ENCODE measurements at regions not wholly inside any gene's neighbourhood (a gene's known extent, or its start where the extent isn't known, plus 50 kb on each side); places are given as distances from the start of the nearest gene placed in this dataset.

DNA sequence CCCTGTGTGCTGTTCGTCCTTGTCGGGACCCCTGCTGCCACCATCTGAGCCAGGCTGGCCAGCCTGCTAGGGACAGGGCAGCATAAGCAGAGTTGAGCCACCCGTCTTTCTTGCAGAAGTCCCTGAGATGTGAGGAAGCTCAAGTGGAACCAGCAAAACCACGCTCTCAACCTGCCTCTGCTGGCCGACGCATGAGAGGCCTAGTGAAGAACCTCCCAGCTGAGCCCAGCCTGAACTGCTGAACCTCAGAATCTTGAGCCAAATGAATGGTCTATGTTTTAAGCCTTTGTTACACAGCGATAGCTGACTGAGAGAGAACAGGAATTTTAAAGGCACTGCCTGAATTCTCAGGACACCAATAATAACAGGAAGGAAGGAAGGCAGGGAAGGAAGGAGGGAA lies 98.9 kb upstream of the ADRA2C start:
- H3K9ac ChIP-seq (ENCODE audit: low read length), result no peak overlapping the region
- no peaks in the 10 kb centered on the region for H3K4me1 ChIP-seq (ENCODE audit: low read length)
- no peaks in the 10 kb centered on the region for H3K9me2 ChIP-seq (replicated peaks; ENCODE audit: insufficient read depth, low read length)
- H3K9me3 ChIP-seq (replicated peaks; ENCODE audit: insufficient read depth, low read length), result no peaks in the 10 kb centered on the region
- no peak for DNase-seq
- no peaks in the 10 kb centered on the region for H3K79me2 ChIP-seq (ENCODE audit: low read length)
- H3K4me3 ChIP-seq (ENCODE audit: low read length), result no peak overlapping the region
- H3K27ac ChIP-seq (ENCODE audit: low read length), result no peak overlapping the region
- H4K20me1 ChIP-seq (ENCODE audit: insufficient read depth, low read length), result no peaks in the 10 kb centered on the region
- TF ChIP-seq EZH2phosphoT487 (IDR thresholded peaks at IDR 0.05; ENCODE audit: low read length), result no peak
- TF ChIP-seq, protein P1, sequence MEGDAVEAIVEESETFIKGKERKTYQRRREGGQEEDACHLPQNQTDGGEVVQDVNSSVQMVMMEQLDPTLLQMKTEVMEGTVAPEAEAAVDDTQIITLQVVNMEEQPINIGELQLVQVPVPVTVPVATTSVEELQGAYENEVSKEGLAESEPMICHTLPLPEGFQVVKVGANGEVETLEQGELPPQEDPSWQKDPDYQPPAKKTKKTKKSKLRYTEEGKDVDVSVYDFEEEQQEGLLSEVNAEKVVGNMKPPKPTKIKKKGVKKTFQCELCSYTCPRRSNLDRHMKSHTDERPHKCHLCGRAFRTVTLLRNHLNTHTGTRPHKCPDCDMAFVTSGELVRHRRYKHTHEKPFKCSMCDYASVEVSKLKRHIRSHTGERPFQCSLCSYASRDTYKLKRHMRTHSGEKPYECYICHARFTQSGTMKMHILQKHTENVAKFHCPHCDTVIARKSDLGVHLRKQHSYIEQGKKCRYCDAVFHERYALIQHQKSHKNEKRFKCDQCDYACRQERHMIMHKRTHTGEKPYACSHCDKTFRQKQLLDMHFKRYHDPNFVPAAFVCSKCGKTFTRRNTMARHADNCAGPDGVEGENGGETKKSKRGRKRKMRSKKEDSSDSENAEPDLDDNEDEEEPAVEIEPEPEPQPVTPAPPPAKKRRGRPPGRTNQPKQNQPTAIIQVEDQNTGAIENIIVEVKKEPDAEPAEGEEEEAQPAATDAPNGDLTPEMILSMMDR (IDR thresholded peaks at IDR 0.05; ENCODE audit: low read length), result no peak
- no peak for TF ChIP-seq EZH2 (optimal IDR thresholded peaks at IDR 0.05; ENCODE audit: low read depth, low read length)
- no peak overlapping the region for H3K4me2 ChIP-seq (ENCODE audit: low read depth, low read length)
- H2AFZ ChIP-seq (ENCODE audit: low read length), result no peak overlapping the region
- H3K27me3 ChIP-seq (replicated peaks; ENCODE audit: insufficient read depth, low read length), result peaks cover 99% of the 10 kb centered on the region
- H3K36me3 ChIP-seq (replicated peaks; ENCODE audit: insufficient read depth, low read length), result no peaks in the 10 kb centered on the region
- H3F3A ChIP-seq (ENCODE audit: insufficient read depth, low read length), result no peaks in the 10 kb centered on the region

DNA sequence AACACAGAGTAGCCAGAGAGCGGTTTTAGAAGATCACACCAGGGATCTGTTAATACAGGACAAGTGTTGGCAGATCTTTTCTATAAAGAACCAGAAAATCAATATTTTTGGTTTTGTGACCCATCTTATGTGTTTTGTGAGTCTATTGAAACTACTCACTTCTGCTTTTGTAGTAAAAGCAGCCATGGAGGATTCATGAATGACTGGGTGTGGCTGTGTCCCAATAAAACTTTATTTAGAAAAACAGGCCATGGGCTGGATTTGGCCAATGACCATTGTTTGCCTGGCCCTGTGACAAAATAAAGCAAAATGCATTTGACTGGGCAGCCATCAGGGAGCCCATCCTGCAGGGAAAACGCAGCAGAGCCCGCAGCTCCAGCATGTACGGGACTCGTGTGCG lies 99.9 kb upstream of the ADRA2C start:
- DNase-seq, result no peak
- no peaks in the 10 kb centered on the region for H4K20me1 ChIP-seq (ENCODE audit: insufficient read depth, low read length)

DNA sequence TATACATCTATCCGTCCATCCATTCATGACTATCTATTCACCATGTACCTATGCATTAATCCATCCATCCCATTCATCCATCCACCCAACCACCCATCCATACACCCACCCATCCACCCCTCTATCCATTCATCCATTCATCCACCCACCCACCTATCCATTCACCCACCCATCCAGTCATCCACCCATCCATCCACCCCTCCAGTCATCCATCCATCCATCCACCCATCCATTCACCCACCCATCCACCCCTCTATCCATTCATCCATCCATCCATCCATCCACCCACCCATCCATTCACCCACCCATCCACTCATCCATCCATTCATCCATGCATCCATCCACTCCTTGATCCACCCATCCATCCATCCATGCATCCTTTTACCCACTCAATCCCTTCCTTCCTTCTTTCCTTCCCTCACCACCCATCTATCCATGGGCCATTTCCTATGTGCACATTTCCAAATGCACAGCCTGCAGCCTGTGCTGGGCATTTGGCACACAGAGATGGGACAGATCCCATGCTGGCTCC lies 100.8 kb upstream of the ADRA2C start:
- Histone ChIP-seq H3K9ac (ENCODE audit: low read length) (no peak overlapping the region), H2AFZ (ENCODE audit: low read length) (no peak overlapping the region), H3F3A (ENCODE audit: insufficient read depth, low read length) (no peaks in the 10 kb centered on the region), H3K27ac (ENCODE audit: low read length) (no peak overlapping the region), H3K27me3 (replicated peaks; ENCODE audit: insufficient read depth, low read length) (peaks cover 99% of the 10 kb centered on the region), H3K4me2 (ENCODE audit: low read depth, low read length) (no peak overlapping the region), H3K36me3 (replicated peaks; ENCODE audit: insufficient read depth, low read length) (no peaks in the 10 kb centered on the region), H3K9me3 (replicated peaks; ENCODE audit: insufficient read depth, low read length) (no peaks in the 10 kb centered on the region), H4K20me1 (ENCODE audit: insufficient read depth, low read length) (no peaks in the 10 kb centered on the region), H3K4me1 (ENCODE audit: low read length) (no peaks in the 10 kb centered on the region), H3K4me3 (ENCODE audit: low read length) (no peak overlapping the region), H3K79me2 (ENCODE audit: low read length) (no peaks in the 10 kb centered on the region), H3K9me2 (replicated peaks; ENCODE audit: insufficient read depth, low read length) (no peaks in the 10 kb centered on the region)
- TF ChIP-seq EZH2phosphoT487 (IDR thresholded peaks at IDR 0.05; ENCODE audit: low read length), result no peak
- TF ChIP-seq, protein P1 (IDR thresholded peaks at IDR 0.05; ENCODE audit: low read length), result no peak
- TF ChIP-seq EZH2 (optimal IDR thresholded peaks at IDR 0.05; ENCODE audit: low read depth, low read length), result no peak
- DNase-seq, result no peak

More for the DNA sequence above, 99.9 kb upstream of the ADRA2C start:
- no peaks in the 10 kb centered on the region for H3K9me2 ChIP-seq (replicated peaks; ENCODE audit: insufficient read depth, low read length)
- H3K4me3 ChIP-seq (ENCODE audit: low read length), result no peak overlapping the region
- no peak overlapping the region for H3K9ac ChIP-seq (ENCODE audit: low read length)
- H3K36me3 ChIP-seq (replicated peaks; ENCODE audit: insufficient read depth, low read length), result no peaks in the 10 kb centered on the region
- no peaks in the 10 kb centered on the region for H3K9me3 ChIP-seq (replicated peaks; ENCODE audit: insufficient read depth, low read length)
- H2AFZ ChIP-seq (ENCODE audit: low read length), result no peak overlapping the region
- peaks cover 99% of the 10 kb centered on the region for H3K27me3 ChIP-seq (replicated peaks; ENCODE audit: insufficient read depth, low read length)
- TF ChIP-seq EZH2 (optimal IDR thresholded peaks at IDR 0.05; ENCODE audit: low read depth, low read length), result no peak
- TF ChIP-seq, protein P1 (IDR thresholded peaks at IDR 0.05; ENCODE audit: low read length), result no peak
- no peak for TF ChIP-seq EZH2phosphoT487 (IDR thresholded peaks at IDR 0.05; ENCODE audit: low read length)
- no peaks in the 10 kb centered on the region for H3K4me1 ChIP-seq (ENCODE audit: low read length)
- H3K4me2 ChIP-seq (ENCODE audit: low read depth, low read length), result no peak overlapping the region
- no peaks in the 10 kb centered on the region for H3K79me2 ChIP-seq (ENCODE audit: low read length)
- H3F3A ChIP-seq (ENCODE audit: insufficient read depth, low read length), result no peaks in the 10 kb centered on the region
- no peak overlapping the region for H3K27ac ChIP-seq (ENCODE audit: low read length)
